ENCODE measurements at regions not wholly inside any gene's neighbourhood (a gene's known extent, or its start where the extent isn't known, plus 50 kb on each side); places are given as distances from the start of the nearest gene placed in this dataset.
"Not testable (repeated sequence)": the region's sequence is repeated elsewhere in the genome, so short reads cannot be mapped to it uniquely, and the experiment has no call there.

DNA sequence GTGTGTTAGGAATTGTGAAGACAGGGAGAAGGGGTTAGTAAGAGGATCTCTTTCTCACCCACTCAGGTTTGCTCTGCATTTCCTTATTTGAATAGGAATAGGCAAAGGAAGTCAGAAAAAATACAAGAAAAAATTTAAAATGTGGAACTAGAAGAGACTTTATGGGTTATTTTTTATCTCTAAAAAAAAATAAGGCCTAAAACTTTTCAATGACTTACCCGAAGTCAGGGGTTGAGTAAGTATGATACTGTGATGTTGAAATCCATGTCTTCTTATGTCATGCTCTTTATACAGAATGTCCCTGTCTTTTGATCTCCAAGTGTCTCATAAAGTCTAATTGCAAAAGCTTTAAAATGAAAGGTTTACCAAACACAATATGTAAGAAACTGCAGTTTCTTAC is 148.3 kb upstream of the PIK3R1 start:
- Mint-ChIP-seq H3K4me3 (no peak overlapping the region), H3K27ac (no peak overlapping the region), H3K36me3 (no peaks in the 10 kb centered on the region), H3K27me3 (peaks cover 0 to 2% of the 10 kb centered on the region in 2 donors), H3K4me1 (peaks cover 0 to 4% (median 3%) of the 10 kb centered on the region in 4 donors), H3K9me3 (peaks cover 0 to 24% (median 16%) of the 10 kb centered on the region in 8 donors)
- POLR2A ChIA-PET (ENCODE audit: partially characterized antibody): no interaction called here
- no peaks in the 10 kb centered on the region for H3K4me1 ChIP-seq (ENCODE audit: insufficient read depth, low read length)
- H3K27ac ChIP-seq (ENCODE audit: low read depth, low read length): no peak overlapping the region
- intact Hi-C loops (cut with micrococcal nuclease): no loop called here
- no peak for DNase-seq
- no peaks in the 10 kb centered on the region for H3K9me3 ChIP-seq (ENCODE audit: control insufficient read depth in 1 of 2, low read length in 2 of 2)
- CTCF ChIA-PET (ENCODE audit: partially characterized antibody): no interaction called here
- no peaks in the 10 kb centered on the region for H3K36me3 ChIP-seq (ENCODE audit: insufficient read depth, low read length)
- H3K4me3 ChIP-seq (ENCODE audit: low read length in 2 of 2): no peak overlapping the region
- H3K27me3 ChIP-seq (ENCODE audit: insufficient read depth, low read length): no peaks in the 10 kb centered on the region

DNA sequence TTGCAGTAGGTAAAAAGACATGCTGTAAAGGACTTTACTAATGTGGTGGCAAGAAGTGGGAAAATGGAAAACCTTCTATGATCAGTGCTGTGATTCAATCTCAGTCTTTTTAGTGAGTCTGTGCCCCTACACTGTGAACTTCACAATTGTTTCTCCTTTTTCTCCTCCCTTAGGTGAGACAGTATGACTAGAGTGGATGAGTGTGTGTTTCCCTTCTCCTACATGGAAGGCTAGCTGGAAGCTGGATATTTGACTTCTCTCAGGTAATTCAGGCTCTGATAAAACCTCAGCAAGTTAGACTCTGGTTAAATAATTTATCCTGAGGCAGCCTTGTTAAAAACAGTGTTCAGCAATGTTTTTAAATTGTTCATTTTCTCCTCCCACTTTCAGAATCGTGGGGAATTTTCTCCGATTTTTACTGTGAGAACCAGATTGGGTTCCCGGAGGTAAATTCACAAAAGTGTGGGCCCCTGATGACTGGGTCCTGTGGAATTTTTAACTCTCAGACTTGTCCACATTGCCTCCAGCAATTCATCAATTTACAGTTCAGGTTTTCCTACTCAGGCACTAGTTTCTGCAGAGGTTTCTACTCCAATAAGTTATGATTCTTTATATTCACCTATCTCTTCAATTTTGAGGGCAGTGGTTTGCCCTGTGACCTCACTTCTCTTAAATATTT is 149.1 kb upstream of the PIK3R1 start:
- H3K9me3 Mint-ChIP-seq: peaks cover 0 to 28% (median 21%) of the 10 kb centered on the region in 8 donors
- H3K27me3 ChIP-seq (ENCODE audit: insufficient read depth, low read length): no peaks in the 10 kb centered on the region
- peaks cover 0 to 2% of the 10 kb centered on the region in 2 donors for H3K27me3 Mint-ChIP-seq
- POLR2A ChIA-PET (ENCODE audit: partially characterized antibody): no interaction called here
- no peaks in the 10 kb centered on the region for H3K4me1 ChIP-seq (ENCODE audit: insufficient read depth, low read length)
- no peak overlapping the region for H3K4me3 ChIP-seq (ENCODE audit: low read length in 2 of 2)
- H3K36me3 ChIP-seq (ENCODE audit: insufficient read depth, low read length): no peaks in the 10 kb centered on the region
- H3K27ac Mint-ChIP-seq: no peak overlapping the region
- intact Hi-C loops (cut with micrococcal nuclease): no loop called here
- H3K4me1 Mint-ChIP-seq: no peaks in the 10 kb centered on the region
- no peak for DNase-seq
- H3K4me3 Mint-ChIP-seq: no peak overlapping the region
- no peak overlapping the region for H3K27ac ChIP-seq (ENCODE audit: low read depth, low read length)
- H3K36me3 Mint-ChIP-seq: no peaks in the 10 kb centered on the region
- no peaks in the 10 kb centered on the region for H3K9me3 ChIP-seq (ENCODE audit: control insufficient read depth in 1 of 2, low read length in 2 of 2)
- CTCF ChIA-PET (ENCODE audit: partially characterized antibody): no interaction called here

DNA sequence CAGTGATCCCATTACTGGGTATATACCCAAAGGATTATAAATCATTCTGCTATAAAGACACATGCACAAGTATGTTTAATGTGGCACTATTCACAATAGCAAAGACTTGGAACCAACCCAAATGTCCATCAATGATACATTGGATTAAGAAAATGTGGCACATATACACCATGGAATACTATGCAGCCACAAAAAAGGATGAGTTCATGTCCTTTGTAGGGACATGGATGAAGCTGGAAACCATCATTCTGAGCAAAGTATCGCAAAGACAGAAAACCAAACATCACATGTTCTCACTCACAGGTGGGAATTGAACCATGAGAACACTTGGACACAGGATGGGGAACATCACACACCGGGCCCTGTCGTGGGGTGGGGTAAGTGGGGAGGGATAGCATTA is 150.2 kb upstream of the PIK3R1 start:
- H3K27me3 ChIP-seq (ENCODE audit: insufficient read depth, low read length); DNase-seq; POLR2A ChIA-PET (ENCODE audit: partially characterized antibody); H3K36me3 ChIP-seq (ENCODE audit: insufficient read depth, low read length); H3K9me3 ChIP-seq (ENCODE audit: control insufficient read depth in 1 of 2, low read length in 2 of 2); H3K27me3 Mint-ChIP-seq; H3K36me3 Mint-ChIP-seq; H3K27ac ChIP-seq (ENCODE audit: low read depth, low read length); H3K4me1 Mint-ChIP-seq; H3K4me3 ChIP-seq (ENCODE audit: low read length in 2 of 2); H3K27ac Mint-ChIP-seq; H3K4me1 ChIP-seq (ENCODE audit: insufficient read depth, low read length); CTCF ChIA-PET (ENCODE audit: partially characterized antibody); H3K4me3 Mint-ChIP-seq; intact Hi-C loops (cut with micrococcal nuclease): not testable (repeated sequence)
- H3K9me3 Mint-ChIP-seq: peaks cover 2 to 34% (median 26%) of the 10 kb centered on the region in 8 donors

- H3K27me3 ChIP-seq (ENCODE audit: insufficient read depth, low read length): no peaks in the 10 kb centered on the region
- H3K4me3 ChIP-seq (ENCODE audit: low read length in 2 of 2): no peak overlapping the region
- ChIA-PET CTCF (ENCODE audit: partially characterized antibody) (no interaction called here), POLR2A (ENCODE audit: partially characterized antibody) (no interaction called here)
- H3K27ac ChIP-seq (ENCODE audit: low read depth, low read length): no peak overlapping the region
- no peaks in the 10 kb centered on the region for H3K9me3 ChIP-seq (ENCODE audit: control insufficient read depth in 1 of 2, low read length in 2 of 2)
- peaks cover 2 to 25% (median 17%) of the 10 kb centered on the region in 8 donors for H3K9me3 Mint-ChIP-seq
- H3K27ac Mint-ChIP-seq: no peak overlapping the region
- H3K4me3 Mint-ChIP-seq: no peak overlapping the region
- DNase-seq: no peak
- no peaks in the 10 kb centered on the region for H3K36me3 Mint-ChIP-seq
- peaks cover 6% of the 10 kb centered on the region in 2 donors for H3K27me3 Mint-ChIP-seq
- H3K36me3 ChIP-seq (ENCODE audit: insufficient read depth, low read length): no peaks in the 10 kb centered on the region
- no peaks in the 10 kb centered on the region for H3K4me1 ChIP-seq (ENCODE audit: insufficient read depth, low read length)
- no peaks in the 10 kb centered on the region for H3K4me1 Mint-ChIP-seq
- intact Hi-C loops (cut with micrococcal nuclease): no loop called here
Measured at GRCh38 chr5:68060382-68060781, 155.2 kb upstream of the PIK3R1 start.

DNA sequence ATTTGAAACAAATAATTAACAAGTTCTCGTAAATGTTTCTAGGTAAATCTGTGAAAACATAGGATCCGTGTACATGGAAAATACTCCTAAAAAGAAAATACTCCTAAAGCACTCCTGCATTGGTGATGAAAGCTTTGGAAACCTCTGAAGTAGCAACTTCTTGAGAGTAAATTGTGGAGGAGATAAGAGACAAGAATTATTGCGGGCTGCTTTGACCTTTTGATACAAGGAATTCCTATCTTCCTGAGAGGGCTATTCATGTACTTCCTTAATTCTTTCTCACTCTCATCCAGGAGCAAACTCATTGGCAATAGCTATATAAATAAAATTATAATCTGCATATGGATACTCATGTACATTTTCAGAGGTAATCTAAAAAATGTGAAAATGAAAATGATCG is 158.4 kb upstream of the PIK3R1 start:
- no peak overlapping the region for H3K27ac ChIP-seq (ENCODE audit: low read depth, low read length)
- Mint-ChIP-seq H3K36me3 (no peaks in the 10 kb centered on the region), H3K4me3 (no peak overlapping the region), H3K9me3 (peaks cover 0 to 12% (median 6%) of the 10 kb centered on the region in 8 donors), H3K4me1 (no peaks in the 10 kb centered on the region), H3K27ac (no peak overlapping the region), H3K27me3 (peaks cover 4 to 8% of the 10 kb centered on the region in 2 donors)
- no peaks in the 10 kb centered on the region for H3K27me3 ChIP-seq (ENCODE audit: insufficient read depth, low read length)
- no peaks in the 10 kb centered on the region for H3K36me3 ChIP-seq (ENCODE audit: insufficient read depth, low read length)
- H3K4me1 ChIP-seq (ENCODE audit: insufficient read depth, low read length): no peaks in the 10 kb centered on the region
- DNase-seq: no peak
- no peaks in the 10 kb centered on the region for H3K9me3 ChIP-seq (ENCODE audit: control insufficient read depth in 1 of 2, low read length in 2 of 2)
- no peak overlapping the region for H3K4me3 ChIP-seq (ENCODE audit: low read length in 2 of 2)
- POLR2A ChIA-PET (ENCODE audit: partially characterized antibody): no interaction called here
- intact Hi-C loops (cut with micrococcal nuclease): no loop called here
- CTCF ChIA-PET (ENCODE audit: partially characterized antibody): no interaction called here

- Histone ChIP-seq H3K27me3 (ENCODE audit: insufficient read depth, low read length) (no peaks in the 10 kb centered on the region), H3K4me3 (ENCODE audit: low read length in 2 of 2) (no peak overlapping the region), H3K36me3 (ENCODE audit: insufficient read depth, low read length) (no peaks in the 10 kb centered on the region), H3K4me1 (ENCODE audit: insufficient read depth, low read length) (no peaks in the 10 kb centered on the region), H3K9me3 (ENCODE audit: control insufficient read depth in 1 of 2, low read length in 2 of 2) (no peaks in the 10 kb centered on the region), H3K27ac (ENCODE audit: low read depth, low read length) (no peak overlapping the region)
- Mint-ChIP-seq H3K27ac (no peak overlapping the region), H3K27me3 (peaks cover 8 to 10% of the 10 kb centered on the region in 2 donors), H3K36me3 (no peaks in the 10 kb centered on the region), H3K4me1 (no peaks in the 10 kb centered on the region), H3K4me3 (no peak overlapping the region), H3K9me3 (peaks cover 0 to 2% (median 0%) of the 10 kb centered on the region in 8 donors)
- intact Hi-C loops (cut with micrococcal nuclease): no loop called here
- DNase-seq: no peak
- POLR2A ChIA-PET (ENCODE audit: partially characterized antibody): no interaction called here
- CTCF ChIA-PET (ENCODE audit: partially characterized antibody): no interaction called here
Measured at GRCh38 chr5:68055686-68056085, 159.9 kb upstream of the PIK3R1 start.

GRCh38 chr5:68054638-68055037 is 160.9 kb upstream of the PIK3R1 start:
- ChIA-PET POLR2A (ENCODE audit: partially characterized antibody) (no interaction called here), CTCF (ENCODE audit: partially characterized antibody) (no interaction called here)
- intact Hi-C loops (cut with micrococcal nuclease): no loop called here
- H3K9me3 ChIP-seq (ENCODE audit: control insufficient read depth in 1 of 2, low read length in 2 of 2): no peaks in the 10 kb centered on the region
- H3K27ac Mint-ChIP-seq: no peak overlapping the region
- no peaks in the 10 kb centered on the region for H3K4me1 ChIP-seq (ENCODE audit: insufficient read depth, low read length)
- H3K9me3 Mint-ChIP-seq: peaks cover 0 to 2% (median 0%) of the 10 kb centered on the region in 8 donors
- no peak overlapping the region for H3K4me3 ChIP-seq (ENCODE audit: low read length in 2 of 2)
- H3K4me1 Mint-ChIP-seq: no peaks in the 10 kb centered on the region
- H3K36me3 ChIP-seq (ENCODE audit: insufficient read depth, low read length): no peaks in the 10 kb centered on the region
- no peak for DNase-seq
- H3K36me3 Mint-ChIP-seq: no peaks in the 10 kb centered on the region
- H3K27me3 ChIP-seq (ENCODE audit: insufficient read depth, low read length): no peaks in the 10 kb centered on the region
- no peak overlapping the region for H3K27ac ChIP-seq (ENCODE audit: low read depth, low read length)
- H3K4me3 Mint-ChIP-seq: no peak overlapping the region
- H3K27me3 Mint-ChIP-seq: peaks cover 4 to 5% of the 10 kb centered on the region in 2 donors

DNA sequence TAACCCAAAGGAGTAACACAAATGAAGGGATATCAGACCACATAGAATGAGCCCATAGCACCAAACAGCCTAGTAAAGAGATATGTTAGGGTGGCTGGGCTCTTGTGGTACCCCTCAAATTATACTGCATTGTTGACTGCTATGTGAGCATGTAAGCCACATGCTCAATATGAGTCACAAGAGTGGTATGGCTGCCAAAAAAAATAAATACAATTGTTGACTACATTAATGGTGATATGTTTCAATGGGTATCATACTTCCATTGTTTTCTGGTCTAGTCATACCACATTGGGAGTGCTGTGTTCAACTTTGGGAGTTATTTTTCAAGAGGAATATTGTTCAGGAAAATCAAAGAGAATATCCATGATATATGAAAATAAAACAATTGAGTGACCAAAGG is 162.4 kb upstream of the PIK3R1 start:
- Mint-ChIP-seq H3K36me3 (peaks cover 0 to 5% of the 10 kb centered on the region in 2 donors), H3K4me3 (no peak overlapping the region), H3K27me3 (peaks cover 5 to 10% of the 10 kb centered on the region in 2 donors), H3K9me3 (peaks cover 0 to 4% (median 3%) of the 10 kb centered on the region in 8 donors), H3K27ac (no peak overlapping the region), H3K4me1 (no peaks in the 10 kb centered on the region)
- H3K27ac ChIP-seq (ENCODE audit: low read depth, low read length): no peak overlapping the region
- no peaks in the 10 kb centered on the region for H3K27me3 ChIP-seq (ENCODE audit: insufficient read depth, low read length)
- intact Hi-C loops (cut with micrococcal nuclease): no loop called here
- no peak for DNase-seq
- H3K4me1 ChIP-seq (ENCODE audit: insufficient read depth, low read length): no peaks in the 10 kb centered on the region
- CTCF ChIA-PET (ENCODE audit: partially characterized antibody): no interaction called here
- no peaks in the 10 kb centered on the region for H3K36me3 ChIP-seq (ENCODE audit: insufficient read depth, low read length)
- H3K9me3 ChIP-seq (ENCODE audit: control insufficient read depth in 1 of 2, low read length in 2 of 2): no peaks in the 10 kb centered on the region
- POLR2A ChIA-PET (ENCODE audit: partially characterized antibody): no interaction called here
- no peak overlapping the region for H3K4me3 ChIP-seq (ENCODE audit: low read length in 2 of 2)
